HG03558 (cell line): ENCODE measurements at regions not wholly inside any gene's neighbourhood (a gene's known extent, or its start where the extent isn't known, plus 50 kb on each side); places are given as distances from the start of the nearest gene placed in this dataset.

Experiments
- ATAC-seq: cut with Tn5 transposase; IDR thresholded peaks from one replicate; pipeline ENCODE4 v1.9.1; 2021; ENCODE audit warnings: moderate number of reproducible peaks; ENCODE audit not compliant: unreplicated experiment; ENCODE audit errors: extremely low read depth

DNA sequence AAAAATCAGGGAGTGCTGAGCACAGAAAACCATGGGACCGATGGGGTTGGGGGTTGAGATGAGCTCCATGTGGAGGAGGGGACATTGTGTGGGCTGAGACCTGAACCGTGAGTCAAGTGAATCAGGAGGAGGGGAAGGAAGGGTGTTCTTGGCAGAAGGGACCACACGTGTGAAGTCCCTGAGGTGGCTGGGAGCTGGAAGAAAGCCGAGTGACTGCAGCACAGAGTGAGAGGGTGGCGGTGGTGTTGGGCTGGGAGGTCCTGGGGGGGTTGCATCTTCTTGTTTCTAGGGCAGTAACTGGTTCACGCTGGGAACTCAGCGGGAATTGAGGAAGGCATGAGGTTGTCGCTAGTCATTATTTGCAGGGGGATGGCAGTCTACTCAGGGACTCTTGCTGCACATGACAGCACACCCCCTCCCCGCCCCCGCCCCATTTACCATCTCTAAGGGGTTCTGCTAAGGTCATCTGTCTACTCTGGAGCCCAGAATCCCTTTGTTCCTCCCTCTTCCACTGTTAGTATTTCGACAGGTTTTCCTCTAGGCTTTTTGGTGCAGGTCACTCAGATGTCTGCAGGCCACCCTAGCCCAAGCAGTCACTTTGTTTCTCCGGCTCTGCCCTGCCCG, 254.3 kb downstream of the TLE3 start:
- no peak for ATAC-seq

DNA sequence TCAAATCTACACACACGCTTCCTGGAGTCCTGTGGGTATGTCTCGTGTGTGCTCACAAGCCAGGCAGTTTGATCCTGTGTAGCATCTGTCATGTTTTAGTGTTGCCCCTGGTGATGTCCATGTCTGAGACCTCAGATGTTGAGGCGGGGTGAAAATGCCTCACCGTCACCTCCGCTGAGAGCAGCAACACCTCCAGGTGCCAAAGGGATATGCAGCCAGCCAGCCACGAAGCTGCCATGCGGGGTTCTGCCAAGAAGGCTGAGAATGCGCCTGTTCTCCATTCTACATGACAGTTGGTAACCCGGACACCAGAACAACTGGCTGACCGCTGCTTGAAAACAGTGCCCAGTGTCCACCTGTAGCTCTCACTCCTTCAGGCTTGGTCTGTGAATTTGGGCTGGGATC, 253.8 kb downstream of the TLE3 start:
- ATAC-seq: no peak

DNA sequence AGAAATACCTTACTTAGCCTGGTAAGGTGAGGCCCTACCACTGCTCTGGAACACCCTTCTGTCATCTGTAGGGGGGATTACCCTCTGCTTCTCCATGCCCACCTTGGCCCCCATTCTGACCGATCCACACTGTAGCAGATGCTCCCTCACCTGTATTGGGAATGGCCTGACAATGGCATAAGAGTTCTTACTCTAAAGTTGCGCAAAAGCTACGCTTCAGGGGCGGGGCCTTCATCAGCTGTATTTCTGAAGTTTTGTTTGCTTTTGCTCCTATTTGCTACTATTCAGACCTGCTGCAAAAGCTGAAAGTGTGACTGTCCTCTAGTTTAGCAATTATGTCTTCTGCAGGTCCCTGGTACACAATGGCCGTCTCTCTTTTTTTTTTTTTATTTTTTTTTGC, 252.6 kb downstream of the TLE3 start:
- no peak for ATAC-seq

DNA sequence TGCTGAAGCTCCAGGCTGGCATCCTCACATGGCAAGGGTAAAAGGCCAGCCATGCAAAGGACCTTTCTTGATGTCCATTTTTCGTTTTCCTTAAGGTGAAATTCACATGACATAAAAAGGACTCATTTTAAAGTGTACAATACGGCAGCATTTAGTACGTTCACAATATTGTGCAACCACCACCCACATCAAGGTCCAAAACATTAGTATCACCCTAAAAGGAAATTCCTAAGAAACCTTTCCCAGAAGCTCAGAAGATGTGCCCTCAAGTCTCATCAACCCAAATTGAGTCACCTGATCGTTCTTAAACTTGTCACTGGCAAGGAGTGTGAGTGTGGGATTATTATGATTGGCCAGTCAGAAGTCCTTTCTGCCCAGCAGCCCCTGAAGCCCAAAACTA, 250.1 kb downstream of the TLE3 start:
- ATAC-seq: no peak

DNA sequence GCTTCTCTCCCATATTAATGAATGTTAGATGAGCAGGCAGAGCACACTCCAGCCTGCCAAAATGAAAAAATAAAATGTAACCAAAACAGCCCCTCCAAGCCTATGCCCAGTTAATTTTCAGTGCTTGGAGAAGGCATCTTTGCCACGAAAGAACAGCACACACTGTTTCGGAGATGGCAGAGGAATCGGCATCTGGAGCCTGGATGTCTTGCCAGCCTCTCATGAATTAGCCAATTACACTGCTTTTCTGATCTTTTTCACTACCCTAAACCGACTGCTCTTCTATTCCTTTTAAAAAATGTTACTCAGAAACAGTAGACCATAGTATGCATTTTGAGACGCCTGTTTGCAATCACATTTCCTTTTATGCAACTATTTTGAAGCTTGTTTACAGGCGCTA, 249.6 kb downstream of the TLE3 start:
- ATAC-seq: no peak

DNA sequence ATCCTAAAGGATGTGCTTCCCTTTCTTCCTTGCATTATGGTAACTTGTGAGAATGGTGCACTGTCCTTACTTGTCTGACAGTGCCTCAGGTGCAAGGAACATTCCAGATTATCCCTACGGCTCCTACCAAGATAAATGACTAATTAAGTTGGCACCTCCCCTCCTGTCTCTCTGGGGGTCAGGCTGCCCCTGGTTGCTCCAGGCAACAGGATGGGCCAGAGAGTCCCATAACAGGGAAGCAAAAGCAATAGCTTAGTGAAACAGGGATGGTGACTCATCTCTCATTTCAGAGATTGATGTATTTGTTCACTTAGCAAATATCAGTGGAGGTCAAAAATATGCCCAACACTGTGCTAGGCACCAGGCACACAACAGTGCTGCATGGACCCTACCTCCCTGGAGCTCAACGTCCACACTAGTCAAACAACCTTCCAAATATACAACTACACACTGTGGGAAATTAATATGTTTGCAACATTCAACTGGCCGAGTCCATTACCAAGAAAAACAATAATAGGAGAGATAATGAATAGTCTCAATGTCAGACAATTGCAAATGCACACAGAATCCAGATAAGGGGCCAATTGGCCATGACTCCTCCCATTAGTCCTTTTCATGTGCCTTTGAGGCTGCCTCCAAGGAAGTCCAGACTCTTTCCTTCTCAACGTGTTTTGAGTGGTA, 249.0 kb downstream of the TLE3 start:
- ATAC-seq: no peak

DNA sequence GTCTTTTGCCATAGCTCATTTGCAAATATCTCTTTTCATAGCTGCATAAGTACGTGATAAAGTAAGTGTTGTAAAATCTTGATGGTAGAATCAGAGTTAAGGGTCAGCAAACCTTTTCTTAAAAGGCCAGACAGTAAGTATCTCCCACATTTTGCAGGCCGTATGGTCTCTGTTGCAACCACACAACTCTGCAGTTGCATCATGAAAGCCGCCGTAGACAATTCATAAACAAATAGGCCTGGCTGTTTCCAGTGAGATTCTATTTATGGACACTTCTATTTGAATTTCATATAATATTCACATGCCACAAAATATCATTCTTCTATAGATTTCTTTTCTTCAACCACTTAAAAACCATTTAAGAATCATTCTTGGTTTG, 248.5 kb downstream of the TLE3 start:
- no peak for ATAC-seq

DNA sequence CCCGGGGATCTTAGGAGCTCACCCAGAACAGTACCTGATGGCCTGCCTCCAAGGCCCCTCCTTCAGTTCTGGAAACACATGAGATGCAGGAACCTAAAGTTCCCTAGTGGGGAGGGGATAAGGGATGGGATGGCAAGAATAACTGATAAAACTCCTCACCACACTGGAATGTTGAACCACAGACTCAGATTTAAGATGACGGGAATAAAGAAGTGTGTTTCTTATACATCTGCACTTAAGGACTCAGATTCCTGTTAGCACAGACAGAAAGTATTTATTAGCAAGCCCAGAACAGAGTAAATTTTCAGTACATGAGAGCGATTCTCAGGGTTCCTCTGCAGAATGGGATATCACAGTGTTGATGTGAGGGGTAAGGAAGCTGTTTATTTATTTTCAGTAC, 245.2 kb downstream of the TLE3 start:
- ATAC-seq: no peak

DNA sequence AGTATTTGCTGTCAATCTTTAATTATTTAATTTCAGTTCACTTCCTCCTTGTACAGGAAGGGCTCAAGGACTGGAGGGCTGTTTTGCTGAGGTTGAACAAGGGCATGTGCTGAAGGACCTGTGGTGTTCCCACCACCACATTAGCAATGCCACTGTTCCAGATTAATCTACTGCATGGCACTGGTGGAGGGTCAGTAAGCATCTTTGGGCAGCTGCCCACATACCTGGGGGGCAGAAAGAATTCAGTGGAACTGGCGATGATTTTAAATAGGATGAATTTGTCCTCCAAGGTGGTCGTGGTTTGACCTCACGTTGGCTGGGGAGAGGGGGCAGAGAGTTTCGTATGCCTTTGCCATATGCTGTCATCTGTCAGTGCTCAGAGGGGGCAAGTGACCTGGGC, 244.8 kb downstream of the TLE3 start:
- ATAC-seq: no peak

DNA sequence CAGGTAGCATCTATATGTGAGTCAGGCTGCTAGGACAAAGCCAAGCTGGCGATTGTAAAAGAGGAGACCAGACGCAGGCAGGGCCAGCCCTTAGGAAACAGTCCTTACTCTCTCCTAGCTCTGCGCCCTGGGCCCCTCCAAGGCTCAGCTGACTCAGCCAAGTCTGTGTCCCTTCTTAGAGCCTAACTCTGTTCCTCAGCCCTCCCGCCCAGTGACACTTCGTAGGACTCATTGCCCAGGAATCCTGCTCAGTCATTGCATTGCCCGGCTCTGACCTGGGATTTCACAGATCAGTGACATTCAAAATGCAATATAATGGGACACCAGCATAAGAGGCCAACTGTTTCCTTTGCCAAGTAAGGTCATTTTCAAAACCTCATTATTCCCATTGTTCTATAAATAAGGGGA, 244.2 kb downstream of the TLE3 start:
- no peak for ATAC-seq

DNA sequence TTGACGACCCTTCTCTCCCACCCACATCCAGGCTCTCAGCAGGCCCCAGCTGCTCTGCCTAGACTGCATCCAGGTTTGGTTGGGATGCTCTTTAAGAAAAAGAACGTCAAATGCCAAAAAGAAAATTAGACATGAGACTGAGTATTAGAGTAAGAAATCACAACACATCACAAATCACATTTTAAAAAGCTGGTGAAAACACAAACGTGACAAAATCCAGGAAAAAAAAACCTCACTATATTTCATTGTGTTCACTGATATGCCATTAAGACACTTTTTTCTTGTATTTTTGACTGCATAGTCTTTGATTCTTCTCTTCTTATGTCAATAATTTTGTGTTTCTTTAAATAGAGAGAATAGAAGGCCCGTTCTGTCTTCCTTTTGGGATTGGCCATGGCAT, 243.7 kb downstream of the TLE3 start:
- no peak for ATAC-seq

DNA sequence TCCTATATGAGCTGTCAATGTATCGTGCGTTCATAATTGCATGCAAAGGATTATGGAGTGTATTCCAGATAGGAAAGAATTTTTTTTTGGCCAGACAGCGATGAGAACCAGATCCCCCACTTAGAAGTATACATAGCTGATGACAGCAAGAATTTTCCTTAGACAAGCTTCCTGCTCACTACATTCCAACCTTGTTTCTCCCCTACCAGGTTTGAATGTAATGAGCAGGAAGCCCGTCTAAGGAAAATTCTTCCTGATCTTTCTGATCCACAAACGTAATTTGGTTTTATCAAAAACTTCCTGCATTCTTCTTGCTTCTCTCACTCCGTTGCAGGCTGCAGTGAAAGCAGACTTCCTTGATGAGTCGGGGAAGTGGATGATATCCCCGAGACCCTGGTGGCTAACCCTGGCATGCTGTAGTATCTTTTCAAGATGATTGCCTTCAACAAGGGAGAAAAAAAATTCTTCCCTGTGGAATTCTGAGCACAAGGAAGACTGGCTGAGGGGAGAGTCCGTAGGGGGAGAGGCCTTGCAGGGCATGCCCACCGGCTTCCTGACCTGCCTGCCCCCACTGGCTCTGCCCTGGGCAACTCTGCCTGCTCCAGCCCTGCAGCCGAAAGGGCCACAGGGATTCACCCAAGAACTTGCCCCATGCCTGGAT, 243.1 kb downstream of the TLE3 start:
- no peak for ATAC-seq

DNA sequence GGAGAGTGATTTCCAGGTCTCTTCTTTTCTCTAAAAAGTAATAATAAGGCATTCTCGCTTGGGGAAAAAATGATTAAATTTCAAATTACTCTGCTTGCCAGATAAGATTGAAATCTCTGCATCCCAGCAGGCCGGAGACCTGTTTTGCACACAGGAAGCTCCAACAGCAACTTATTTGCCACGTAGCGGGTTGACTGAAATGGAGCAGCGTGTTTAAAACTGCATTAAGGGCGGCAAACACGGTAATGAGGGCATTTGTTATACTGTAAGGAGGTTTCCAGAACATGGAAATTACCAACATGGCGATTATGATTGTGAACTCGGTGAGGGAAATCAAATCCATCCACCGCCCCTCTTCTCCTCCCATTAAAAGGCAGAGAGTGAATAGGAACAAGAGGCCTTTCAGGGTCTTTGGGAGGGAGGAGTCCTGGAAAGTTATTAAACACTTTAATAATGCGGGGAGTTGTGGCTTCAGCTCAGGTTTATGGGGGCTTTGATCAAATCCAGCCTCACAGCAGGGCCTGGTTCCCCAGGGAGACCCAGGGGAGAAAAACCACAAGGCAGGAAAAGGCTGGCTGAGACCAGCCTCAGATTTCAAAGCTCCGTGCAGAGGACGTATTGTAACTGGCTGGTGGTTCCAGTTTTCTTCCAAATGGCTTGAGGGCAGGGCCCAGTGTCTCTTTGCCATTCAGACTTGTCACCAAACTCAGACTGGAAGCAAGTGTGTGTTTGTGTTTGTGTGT, 242.3 kb downstream of the TLE3 start:
- no peak for ATAC-seq

DNA sequence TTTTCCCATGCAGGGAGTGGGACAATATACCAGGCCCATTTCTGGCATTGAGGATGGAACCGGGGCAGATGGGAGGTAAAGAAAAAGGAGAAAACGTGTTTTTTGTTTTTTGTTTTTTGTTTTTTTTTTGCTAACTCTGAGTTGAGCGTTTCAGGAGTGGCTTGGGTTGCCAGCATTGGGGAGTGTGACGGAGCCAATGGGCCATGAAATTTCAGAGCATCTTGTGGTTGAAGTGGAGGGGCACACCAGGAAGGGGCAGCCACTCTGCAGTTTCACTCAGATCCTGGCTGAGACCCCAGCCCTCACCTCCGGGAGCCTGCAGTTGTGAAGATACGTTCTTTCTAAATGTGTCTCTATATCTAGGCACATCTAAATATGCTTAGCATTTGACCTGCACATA, 240.5 kb downstream of the TLE3 start:
- no peak for ATAC-seq

DNA sequence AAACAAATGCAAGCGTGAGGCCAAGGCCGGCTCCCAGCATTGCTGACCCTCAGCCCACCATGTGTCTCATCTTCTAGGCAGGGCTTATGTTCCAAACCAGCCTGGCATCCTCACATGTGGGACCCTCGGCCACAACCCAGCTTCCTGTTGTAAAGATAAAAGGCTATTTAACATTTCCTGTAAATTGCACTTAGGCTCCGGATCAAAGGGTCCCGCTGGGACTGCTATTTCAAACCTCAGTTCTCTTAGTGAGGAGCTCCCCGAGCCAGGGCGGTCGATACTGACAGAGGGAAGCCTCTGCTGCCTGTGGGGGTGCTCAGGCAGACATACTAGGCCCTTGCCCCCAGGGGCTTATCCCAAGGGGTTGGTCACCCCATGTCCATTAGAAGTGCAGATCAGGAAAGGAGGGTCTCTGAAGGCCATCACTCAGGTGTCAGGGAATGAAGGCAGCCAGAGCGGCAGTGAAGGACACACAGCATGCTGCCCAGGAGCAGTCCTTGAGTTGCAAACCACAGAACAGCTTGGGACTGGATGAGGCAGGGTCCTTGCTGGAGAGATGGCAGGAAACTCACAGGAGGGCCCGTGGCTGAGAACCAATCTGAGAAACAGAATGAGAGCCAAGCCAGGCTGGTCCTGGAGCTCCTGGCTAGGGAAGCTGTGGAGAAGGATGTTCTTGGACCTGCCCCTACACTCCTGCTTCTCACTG, 239.9 kb downstream of the TLE3 start:
- no peak for ATAC-seq

DNA sequence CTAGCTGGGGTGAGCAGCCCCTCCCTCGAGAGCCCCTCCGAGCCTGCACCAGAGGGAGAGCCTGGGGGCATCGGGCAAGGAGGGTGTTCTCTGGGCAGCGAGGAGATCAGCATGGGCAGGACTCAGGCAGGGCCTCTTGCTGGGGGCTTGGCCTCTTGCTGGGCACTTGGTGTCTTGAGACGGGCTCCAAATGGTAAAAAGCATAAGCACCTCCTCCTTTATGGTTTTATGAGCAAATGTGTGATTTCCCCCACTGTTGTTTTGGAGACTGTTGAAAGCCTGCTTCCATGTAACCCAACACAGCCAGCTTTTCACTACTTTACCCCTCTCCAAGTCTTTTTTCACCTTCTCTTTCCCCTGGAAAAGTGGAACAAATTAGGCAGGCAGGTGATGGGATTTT, 239.3 kb downstream of the TLE3 start:
- no peak for ATAC-seq

DNA sequence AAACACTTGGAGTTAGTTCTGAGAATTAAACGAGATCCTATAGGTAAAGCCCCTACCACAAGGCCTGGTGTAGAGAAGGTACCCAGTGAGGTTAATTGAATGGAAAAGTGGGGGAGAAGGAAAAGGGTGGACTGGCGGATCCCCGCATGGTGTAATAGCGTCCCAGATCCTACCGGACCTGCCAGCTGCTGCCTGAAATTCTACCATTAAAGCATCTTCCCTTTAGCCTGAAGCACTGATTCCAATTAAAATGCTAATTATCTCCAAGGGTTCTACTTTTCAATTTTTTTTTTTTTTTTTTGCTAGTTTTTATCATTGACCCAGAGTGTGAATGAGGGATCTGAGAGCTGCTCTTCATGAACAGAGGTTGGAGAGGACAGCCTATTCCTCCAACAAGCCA, 237.9 kb downstream of the TLE3 start:
- no peak for ATAC-seq

DNA sequence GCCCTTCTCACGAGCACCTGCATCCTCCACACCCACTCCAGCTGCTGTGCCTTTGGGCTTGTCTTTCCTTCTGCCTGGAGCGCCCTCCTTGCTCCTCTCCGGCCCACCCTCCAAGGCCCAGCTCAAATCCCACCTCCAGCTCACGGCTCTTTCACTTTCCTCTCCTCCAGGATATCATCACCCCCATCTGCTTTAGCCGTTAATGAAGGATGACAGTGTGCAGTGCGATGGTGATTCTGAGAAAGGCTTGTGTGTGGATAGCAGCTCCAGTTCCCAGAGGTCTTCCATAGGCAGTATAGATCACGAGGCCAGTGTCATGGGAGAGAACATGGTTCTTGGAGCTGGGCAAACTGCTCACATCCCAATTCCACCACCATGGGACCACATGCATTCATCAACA, 237.4 kb downstream of the TLE3 start:
- no peak for ATAC-seq

DNA sequence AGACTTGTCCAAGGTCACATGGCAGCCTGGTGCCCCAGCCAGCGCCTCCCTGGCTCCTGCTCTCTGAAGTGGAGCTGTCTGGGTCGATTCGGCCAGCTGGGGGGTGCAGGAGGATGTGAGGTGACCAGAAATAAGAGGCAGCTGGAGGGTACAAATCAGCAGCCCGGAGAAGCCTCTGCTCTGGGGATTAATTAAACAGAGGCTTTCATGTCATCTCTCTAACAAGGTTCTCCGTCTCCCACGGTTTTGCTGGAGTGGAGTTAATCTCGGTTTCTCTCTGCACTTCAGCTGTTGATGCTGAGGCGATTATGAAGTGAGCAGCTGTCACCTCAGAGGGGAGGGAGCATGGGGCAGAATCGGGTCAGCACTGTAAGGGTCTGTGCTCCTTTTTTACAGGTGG, 236.8 kb downstream of the TLE3 start:
- no peak for ATAC-seq

DNA sequence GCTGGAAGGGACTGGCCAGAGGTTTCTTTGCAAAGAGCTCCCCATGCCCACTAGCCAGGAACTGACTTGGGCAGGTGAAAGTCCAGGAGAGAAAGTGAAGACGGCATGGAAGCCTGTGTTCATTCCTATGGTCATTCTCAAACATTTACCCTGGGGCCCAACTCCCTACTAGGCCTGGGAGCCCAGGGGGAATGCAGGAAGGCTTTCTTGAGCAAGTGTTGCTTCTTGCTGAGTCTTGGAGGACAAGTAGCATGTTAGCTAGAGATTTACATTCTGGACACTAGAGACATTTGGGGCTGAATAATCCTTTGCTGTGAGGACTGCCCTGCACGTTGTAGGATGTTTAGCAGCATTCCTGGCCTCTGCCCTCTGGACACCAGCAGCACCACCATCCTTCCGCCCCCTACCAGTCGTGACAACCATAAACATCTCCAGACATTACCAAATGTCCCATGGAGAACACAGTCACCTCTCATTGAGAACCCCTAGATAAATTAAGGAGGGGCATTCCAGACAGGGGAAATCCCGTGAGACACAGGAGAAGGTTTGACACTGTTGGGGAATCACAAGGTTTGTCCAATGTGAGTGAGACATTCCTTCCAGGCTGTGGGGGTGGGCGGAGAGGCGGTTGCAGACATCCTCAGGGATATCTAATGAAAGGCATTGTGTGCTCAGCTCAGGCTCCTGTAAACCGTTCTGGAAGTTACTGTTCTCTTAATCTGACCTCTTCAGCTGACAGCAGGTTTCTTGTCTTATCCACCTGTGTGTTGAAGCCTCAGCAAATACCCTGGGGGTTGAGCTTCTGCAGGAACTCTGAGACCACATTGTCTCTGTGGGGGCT, 236.2 kb downstream of the TLE3 start:
- no peak for ATAC-seq
